OCI-LY7 (cell line): ENCODE measurements at regions not wholly inside any gene's neighbourhood (a gene's known extent, or its start where the extent isn't known, plus 50 kb on each side); places are given as distances from the start of the nearest gene placed in this dataset.

Source experiments
- CTCF ChIP-seq: fragments of 200-600 bp; sonication (generic); conservative IDR thresholded peaks from 2 replicates; pipeline ENCODE4 v1.5.1; 2014; ENCODE audit warnings: mild to moderate bottlenecking, antibody characterized with exemption, low read length, moderate library complexity, mixed read lengths
- EZH2phosphoT487 ChIP-seq: fragments of 200-600 bp; sonication (generic); IDR thresholded peaks from 2 replicates; pipeline ENCODE4 v1.6.1; 2018; ENCODE audit warnings: low read depth, borderline replicate concordance, mild to moderate bottlenecking, mixed run types, antibody characterized with exemption, low read length, moderate library complexity, mixed read lengths

GRCh38 chr9:81077572-81077971 is 611.8 kb downstream of the TLE1 start:
- TF ChIP-seq CTCF (no peak), EZH2phosphoT487 (no peak)
